ENCODE measurements at regions not wholly inside any gene's neighbourhood (a gene's known extent, or its start where the extent isn't known, plus 50 kb on each side); places are given as distances from the start of the nearest gene placed in this dataset.
A peak's percentile ranks its signal among the peaks of the same experiment; 100 is the strongest.

DNA sequence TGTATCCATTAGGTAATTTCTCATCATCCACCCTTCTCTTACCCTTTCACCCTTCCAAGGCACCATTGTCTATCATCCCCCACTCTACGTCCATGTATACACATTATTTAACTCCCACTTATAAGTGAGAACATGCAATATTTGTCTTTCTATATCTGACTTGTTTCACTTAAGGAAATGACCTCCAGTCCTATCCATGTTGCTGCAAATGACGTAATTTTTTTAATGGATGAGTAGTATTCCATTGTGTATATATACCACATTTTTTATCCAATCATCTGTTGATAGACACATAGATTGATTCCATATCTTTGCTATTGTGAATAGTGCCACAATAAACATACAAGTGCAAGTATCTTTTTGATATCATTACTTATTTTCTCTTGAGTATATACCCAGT is 322.9 kb upstream of the CXADR start:
- WGBS, 2 donors = 86 to 87% methylated on average over 2 of the region's 2 CpGs

DNA sequence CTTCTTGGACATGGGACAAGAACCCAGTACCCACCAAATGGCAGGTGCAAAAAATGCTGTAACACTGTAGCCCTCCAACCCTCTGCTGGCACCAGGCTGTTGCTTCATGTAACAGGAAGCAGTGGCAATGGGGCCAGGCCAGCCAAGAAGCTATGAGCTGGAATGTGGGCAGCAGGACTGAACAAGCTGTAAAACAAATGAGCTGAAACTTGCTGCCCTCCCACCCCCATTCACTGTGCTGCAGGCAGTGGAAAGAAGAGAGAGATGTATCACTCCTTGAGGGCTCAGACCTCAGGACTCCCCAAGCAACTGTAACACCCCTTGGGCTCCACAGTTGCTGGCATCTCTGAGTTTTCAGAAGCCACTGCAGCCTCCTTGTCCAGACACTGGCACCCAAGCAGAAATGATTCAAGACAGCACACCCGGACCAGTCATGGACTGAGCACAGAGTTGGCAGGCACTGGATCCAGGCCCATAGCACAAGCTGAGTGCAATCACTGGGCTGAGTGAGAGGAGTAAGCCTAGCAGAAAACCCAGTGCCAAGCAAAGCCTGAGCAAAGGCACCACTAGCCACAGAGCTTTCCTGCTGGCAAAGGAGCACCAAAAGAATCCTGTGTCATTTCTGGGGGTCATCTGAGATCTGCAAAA is 321.4 kb upstream of the CXADR start:
- TF ChIP-seq POLR2A (IDR thresholded peaks at IDR 0.05) (no peak), EP300 (IDR thresholded peaks at IDR 0.05) (no peak)
- TF ChIP-seq, protein P1, sequence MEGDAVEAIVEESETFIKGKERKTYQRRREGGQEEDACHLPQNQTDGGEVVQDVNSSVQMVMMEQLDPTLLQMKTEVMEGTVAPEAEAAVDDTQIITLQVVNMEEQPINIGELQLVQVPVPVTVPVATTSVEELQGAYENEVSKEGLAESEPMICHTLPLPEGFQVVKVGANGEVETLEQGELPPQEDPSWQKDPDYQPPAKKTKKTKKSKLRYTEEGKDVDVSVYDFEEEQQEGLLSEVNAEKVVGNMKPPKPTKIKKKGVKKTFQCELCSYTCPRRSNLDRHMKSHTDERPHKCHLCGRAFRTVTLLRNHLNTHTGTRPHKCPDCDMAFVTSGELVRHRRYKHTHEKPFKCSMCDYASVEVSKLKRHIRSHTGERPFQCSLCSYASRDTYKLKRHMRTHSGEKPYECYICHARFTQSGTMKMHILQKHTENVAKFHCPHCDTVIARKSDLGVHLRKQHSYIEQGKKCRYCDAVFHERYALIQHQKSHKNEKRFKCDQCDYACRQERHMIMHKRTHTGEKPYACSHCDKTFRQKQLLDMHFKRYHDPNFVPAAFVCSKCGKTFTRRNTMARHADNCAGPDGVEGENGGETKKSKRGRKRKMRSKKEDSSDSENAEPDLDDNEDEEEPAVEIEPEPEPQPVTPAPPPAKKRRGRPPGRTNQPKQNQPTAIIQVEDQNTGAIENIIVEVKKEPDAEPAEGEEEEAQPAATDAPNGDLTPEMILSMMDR (IDR thresholded peaks at IDR 0.05) = no peak
- Histone ChIP-seq H3K36me3 (no peaks in the 10 kb centered on the region), H3K4me1 (peaks cover 0 to 17% (median 0%) of the 10 kb centered on the region in 4 donors), H3K4me3 (no peak overlapping the region), H3K27me3 (no peaks in the 10 kb centered on the region), H3K9me3 (peaks cover 0 to 19% (median 0%) of the 10 kb centered on the region in 4 donors), H3K27ac (no peak overlapping the region)
- DNase-seq (ENCODE audit: low spot score in 2 of 2) = no peak
- WGBS, 2 donors = 89 to 91% methylated on average over 1 of the region's 1 CpG

More for the DNA sequence above, 322.9 kb upstream of the CXADR start:
- TF ChIP-seq EP300 (IDR thresholded peaks at IDR 0.05) = no peak
- no peak for TF ChIP-seq POLR2A (IDR thresholded peaks at IDR 0.05)
- TF ChIP-seq, protein P1 (IDR thresholded peaks at IDR 0.05) = no peak
- no peak overlapping the region for H3K4me3 ChIP-seq
- H3K9me3 ChIP-seq = peaks cover 0 to 25% (median 0%) of the 10 kb centered on the region in 4 donors
- no peaks in the 10 kb centered on the region for H3K36me3 ChIP-seq
- no peaks in the 10 kb centered on the region for H3K27me3 ChIP-seq
- H3K27ac ChIP-seq = no peak overlapping the region
- peaks cover 0 to 2% (median 0%) of the 10 kb centered on the region in 4 donors for H3K4me1 ChIP-seq
- no peak for DNase-seq (ENCODE audit: low spot score in 2 of 2)

DNA sequence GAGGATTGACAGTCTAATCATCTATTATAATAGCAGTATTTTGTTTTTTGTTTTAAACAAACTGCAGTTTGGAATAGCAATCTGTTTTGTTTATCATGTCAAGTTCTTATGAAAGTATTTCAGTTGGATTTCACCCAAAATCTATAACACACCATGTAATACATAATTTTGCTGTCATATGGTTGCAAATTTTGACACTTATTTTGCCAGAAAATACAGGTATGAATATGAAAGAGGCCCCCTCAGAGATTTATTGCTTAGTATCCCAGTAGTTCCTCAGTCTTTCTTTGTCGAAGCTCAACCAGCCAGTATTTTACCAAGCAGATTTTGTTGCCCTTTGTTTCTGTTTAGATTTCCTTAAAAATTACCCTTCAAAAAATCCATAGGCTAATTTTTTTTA is 317.5 kb upstream of the CXADR start:
- Histone ChIP-seq H3K4me3 (no peak overlapping the region), H3K27ac (peak overlapping the region in 3 of 4 donors; percentile 15 to 79 (median 36)), H3K36me3 (no peaks in the 10 kb centered on the region), H3K9me3 (peaks cover 0 to 13% (median 0%) of the 10 kb centered on the region in 4 donors), H3K4me1 (peaks cover 0 to 50% (median 0%) of the 10 kb centered on the region in 4 donors), H3K27me3 (no peaks in the 10 kb centered on the region)
- WGBS, 2 donors = 36 to 47% methylated on average over 1 of the region's 1 CpG
- DNase-seq (ENCODE audit: low spot score in 2 of 2) = no peak
- no peak for TF ChIP-seq POLR2A (IDR thresholded peaks at IDR 0.05)
- no peak for TF ChIP-seq EP300 (IDR thresholded peaks at IDR 0.05)
- TF ChIP-seq, protein P1 (IDR thresholded peaks at IDR 0.05) = no peak

DNA sequence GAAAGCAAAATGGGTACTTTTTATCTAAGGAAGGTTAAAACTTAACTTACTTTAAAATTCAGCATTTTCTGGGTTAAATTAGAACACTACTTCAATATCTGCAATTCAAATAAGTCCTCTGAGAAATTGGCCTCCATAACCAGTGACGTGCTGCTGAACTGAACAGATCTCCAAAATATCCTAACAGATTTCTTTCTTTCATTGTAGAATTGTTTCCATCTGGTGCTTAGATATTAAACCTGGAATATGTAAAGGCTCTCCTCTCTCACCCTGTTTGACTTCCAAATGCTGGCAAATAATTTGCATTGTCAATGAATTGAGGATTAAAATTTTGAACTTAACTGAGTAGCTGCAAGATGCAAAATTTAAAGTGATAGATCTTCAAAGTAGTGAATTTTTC is 316.9 kb upstream of the CXADR start:
- TF ChIP-seq EP300 (IDR thresholded peaks at IDR 0.05) (no peak), POLR2A (IDR thresholded peaks at IDR 0.05) (no peak)
- TF ChIP-seq, protein P1 (IDR thresholded peaks at IDR 0.05) = no peak
- peaks cover 0 to 54% (median 0%) of the 10 kb centered on the region in 4 donors for H3K4me1 ChIP-seq
- peaks cover 0 to 9% (median 0%) of the 10 kb centered on the region in 4 donors for H3K9me3 ChIP-seq
- H3K36me3 ChIP-seq = no peaks in the 10 kb centered on the region
- H3K4me3 ChIP-seq = no peak overlapping the region
- 3 to 13% methylated on average over 1 of the region's 1 CpG for WGBS, 2 donors
- peak overlapping the region in 3 of 4 donors; percentile 15 to 79 (median 36) for H3K27ac ChIP-seq
- H3K27me3 ChIP-seq = no peaks in the 10 kb centered on the region
- no peak for DNase-seq (ENCODE audit: low spot score in 2 of 2)

DNA sequence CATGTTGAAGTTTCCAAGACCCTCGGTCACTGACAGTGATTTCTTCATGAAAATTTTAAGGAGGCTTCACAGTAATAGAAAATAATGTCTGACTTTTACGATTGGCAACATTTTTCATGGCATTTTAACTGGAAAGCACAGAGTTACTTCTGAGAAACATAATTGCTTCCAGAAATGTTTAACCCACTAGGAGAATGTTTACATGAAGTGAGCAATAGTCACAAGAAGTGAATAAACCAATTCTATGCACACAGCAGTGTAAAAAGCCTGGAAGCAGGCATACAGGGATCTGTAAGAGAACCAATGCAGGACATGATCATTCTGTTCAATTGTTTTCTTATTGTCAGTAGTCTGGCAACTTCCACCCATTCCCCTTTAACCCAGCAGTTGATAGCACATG is 316.2 kb upstream of the CXADR start:
- Histone ChIP-seq H3K27me3 (no peaks in the 10 kb centered on the region), H3K4me1 (peaks cover 0 to 54% (median 0%) of the 10 kb centered on the region in 4 donors), H3K27ac (peak overlapping the region; percentile 15 to 79 (median 32)), H3K4me3 (no peak overlapping the region), H3K36me3 (no peaks in the 10 kb centered on the region), H3K9me3 (peaks cover 0 to 2% (median 0%) of the 10 kb centered on the region in 4 donors)
- TF ChIP-seq EP300 (IDR thresholded peaks at IDR 0.05) (no peak), POLR2A (IDR thresholded peaks at IDR 0.05) (no peak)
- TF ChIP-seq, protein P1 (IDR thresholded peaks at IDR 0.05) = no peak
- no peak for DNase-seq (ENCODE audit: low spot score in 2 of 2)
- 30 to 33% methylated on average over 2 of the region's 2 CpGs for WGBS, 2 donors
